ENCODE measurements at regions not wholly inside any gene's neighbourhood (a gene's known extent, or its start where the extent isn't known, plus 50 kb on each side); places are given as distances from the start of the nearest gene placed in this dataset.
"Not testable (repeated sequence)": the region's sequence is repeated elsewhere in the genome, so short reads cannot be mapped to it uniquely, and the experiment has no call there.

- Histone ChIP-seq H3K9me3 (no peaks in the 10 kb centered on the region), H3K4me3 (ENCODE audit: low read depth, low read length) (no peak overlapping the region), H3K27me3 (replicated peaks; ENCODE audit: control insufficient read depth, insufficient read depth, low read length) (no peaks in the 10 kb centered on the region), H3K4me1 (no peaks in the 10 kb centered on the region), H3K36me3 (ENCODE audit: control insufficient read depth, insufficient read depth, low read length) (no peaks in the 10 kb centered on the region)
- intact Hi-C loops (cut with micrococcal nuclease; ENCODE audit: unreplicated experiment): no loop called here
- no peak for TF ChIP-seq CTCF (IDR thresholded peaks at IDR 0.05; ENCODE audit: insufficient read depth in 1 of 2, low read depth in 1 of 2, low read length in 1 of 2, severe bottlenecking in 1 of 2, unreplicated experiment in 1 of 2)
- no peak for DNase-seq
- CTCF ChIA-PET: no interaction called here
- H3K4me3 Mint-ChIP-seq (ENCODE audit: unreplicated experiment): no peak overlapping the region
- peaks cover 8% of the 10 kb centered on the region for H3K27me3 Mint-ChIP-seq (ENCODE audit: insufficient read depth, unreplicated experiment)
- no peak overlapping the region for H3K27ac Mint-ChIP-seq (ENCODE audit: unreplicated experiment)
- no peaks in the 10 kb centered on the region for H3K9me3 Mint-ChIP-seq (ENCODE audit: unreplicated experiment)
- no TSS peak for BruUV-seq (replicated peaks)
- H3K36me3 Mint-ChIP-seq (ENCODE audit: insufficient read depth, unreplicated experiment): no peaks in the 10 kb centered on the region
- POLR2A ChIA-PET: no interaction called here
- H3K4me1 Mint-ChIP-seq (ENCODE audit: low read depth, unreplicated experiment): no peaks in the 10 kb centered on the region
Measured at GRCh38 chr15:31503256-31503655, 176.6 kb downstream of the KLF13 start.

GRCh38 chr15:31503758-31504461 lies 177.3 kb downstream of the KLF13 start:
- no peaks in the 10 kb centered on the region for H3K36me3 Mint-ChIP-seq (ENCODE audit: insufficient read depth, unreplicated experiment)
- H3K9me3 ChIP-seq: no peaks in the 10 kb centered on the region
- no TSS peak for BruUV-seq (replicated peaks)
- no peak for TF ChIP-seq CTCF (IDR thresholded peaks at IDR 0.05; ENCODE audit: insufficient read depth in 1 of 2, low read depth in 1 of 2, low read length in 1 of 2, severe bottlenecking in 1 of 2, unreplicated experiment in 1 of 2)
- ChIA-PET CTCF (no interaction called here), POLR2A (no interaction called here)
- no peaks in the 10 kb centered on the region for H3K4me1 Mint-ChIP-seq (ENCODE audit: low read depth, unreplicated experiment)
- H3K4me3 Mint-ChIP-seq (ENCODE audit: unreplicated experiment): no peak overlapping the region
- intact Hi-C loops (cut with micrococcal nuclease; ENCODE audit: unreplicated experiment): no loop called here
- H3K4me3 ChIP-seq (ENCODE audit: low read depth, low read length): no peak overlapping the region
- no peak overlapping the region for H3K27ac Mint-ChIP-seq (ENCODE audit: unreplicated experiment)
- H3K4me1 ChIP-seq: no peaks in the 10 kb centered on the region
- H3K27me3 ChIP-seq (replicated peaks; ENCODE audit: control insufficient read depth, insufficient read depth, low read length): no peaks in the 10 kb centered on the region
- no peaks in the 10 kb centered on the region for H3K36me3 ChIP-seq (ENCODE audit: control insufficient read depth, insufficient read depth, low read length)
- peaks cover 8% of the 10 kb centered on the region for H3K27me3 Mint-ChIP-seq (ENCODE audit: insufficient read depth, unreplicated experiment)
- H3K9me3 Mint-ChIP-seq (ENCODE audit: unreplicated experiment): no peaks in the 10 kb centered on the region
- no peak for DNase-seq

- Histone ChIP-seq H3K4me3 (ENCODE audit: low read depth, low read length) (no peak overlapping the region), H3K9me3 (no peaks in the 10 kb centered on the region), H3K4me1 (no peaks in the 10 kb centered on the region), H3K36me3 (ENCODE audit: control insufficient read depth, insufficient read depth, low read length) (no peaks in the 10 kb centered on the region), H3K27me3 (replicated peaks; ENCODE audit: control insufficient read depth, insufficient read depth, low read length) (no peaks in the 10 kb centered on the region)
- Mint-ChIP-seq H3K9me3 (ENCODE audit: unreplicated experiment) (no peaks in the 10 kb centered on the region), H3K36me3 (ENCODE audit: insufficient read depth, unreplicated experiment) (no peaks in the 10 kb centered on the region), H3K27me3 (ENCODE audit: insufficient read depth, unreplicated experiment) (peaks cover 6% of the 10 kb centered on the region), H3K4me3 (ENCODE audit: unreplicated experiment) (no peak overlapping the region), H3K27ac (ENCODE audit: unreplicated experiment) (no peak overlapping the region), H3K4me1 (ENCODE audit: low read depth, unreplicated experiment) (no peaks in the 10 kb centered on the region)
- no TSS peak for BruUV-seq (replicated peaks)
- intact Hi-C loops (cut with micrococcal nuclease; ENCODE audit: unreplicated experiment): no loop called here
- TF ChIP-seq CTCF (IDR thresholded peaks at IDR 0.05; ENCODE audit: insufficient read depth in 1 of 2, low read depth in 1 of 2, low read length in 1 of 2, severe bottlenecking in 1 of 2, unreplicated experiment in 1 of 2): no peak
- ChIA-PET POLR2A (no interaction called here), CTCF (no interaction called here)
- no peak for DNase-seq
Measured at GRCh38 chr15:31504462-31504839, 177.8 kb downstream of the KLF13 start.

GRCh38 chr15:31507573-31507972 lies 180.9 kb downstream of the KLF13 start:
- H3K27me3 Mint-ChIP-seq (ENCODE audit: insufficient read depth, unreplicated experiment); H3K4me1 Mint-ChIP-seq (ENCODE audit: low read depth, unreplicated experiment); H3K36me3 ChIP-seq (ENCODE audit: control insufficient read depth, insufficient read depth, low read length); H3K9me3 ChIP-seq; BruUV-seq (replicated peaks); H3K36me3 Mint-ChIP-seq (ENCODE audit: insufficient read depth, unreplicated experiment); H3K27ac Mint-ChIP-seq (ENCODE audit: unreplicated experiment); DNase-seq; H3K4me1 ChIP-seq; H3K4me3 Mint-ChIP-seq (ENCODE audit: unreplicated experiment); intact Hi-C loops (cut with micrococcal nuclease; ENCODE audit: unreplicated experiment); H3K27me3 ChIP-seq (replicated peaks; ENCODE audit: control insufficient read depth, insufficient read depth, low read length); POLR2A ChIA-PET; CTCF ChIA-PET; H3K9me3 Mint-ChIP-seq (ENCODE audit: unreplicated experiment); H3K4me3 ChIP-seq (ENCODE audit: low read depth, low read length): not testable (repeated sequence)
